OCI-LY7 (cell line): ENCODE measurements at regions not wholly inside any gene's neighbourhood (a gene's known extent, or its start where the extent isn't known, plus 50 kb on each side); places are given as distances from the start of the nearest gene placed in this dataset.

Experiments used
- CTCF ChIP-seq: fragments of 200-600 bp; sonication (generic); conservative IDR thresholded peaks from 2 replicates; pipeline ENCODE4 v1.5.1; 2014; ENCODE audit warnings: mild to moderate bottlenecking, antibody characterized with exemption, low read length, moderate library complexity, mixed read lengths
- EZH2phosphoT487 ChIP-seq: fragments of 200-600 bp; sonication (generic); IDR thresholded peaks from 2 replicates; pipeline ENCODE4 v1.6.1; 2018; ENCODE audit warnings: low read depth, borderline replicate concordance, mild to moderate bottlenecking, mixed run types, antibody characterized with exemption, low read length, moderate library complexity, mixed read lengths

GRCh38 chr2:190119257-190119656 lies 56.7 kb upstream of the MSTN start:
- TF ChIP-seq CTCF (no peak), EZH2phosphoT487 (no peak)
